ENCODE measurements at regions not wholly inside any gene's neighbourhood (a gene's known extent, or its start where the extent isn't known, plus 50 kb on each side); places are given as distances from the start of the nearest gene placed in this dataset.

DNA sequence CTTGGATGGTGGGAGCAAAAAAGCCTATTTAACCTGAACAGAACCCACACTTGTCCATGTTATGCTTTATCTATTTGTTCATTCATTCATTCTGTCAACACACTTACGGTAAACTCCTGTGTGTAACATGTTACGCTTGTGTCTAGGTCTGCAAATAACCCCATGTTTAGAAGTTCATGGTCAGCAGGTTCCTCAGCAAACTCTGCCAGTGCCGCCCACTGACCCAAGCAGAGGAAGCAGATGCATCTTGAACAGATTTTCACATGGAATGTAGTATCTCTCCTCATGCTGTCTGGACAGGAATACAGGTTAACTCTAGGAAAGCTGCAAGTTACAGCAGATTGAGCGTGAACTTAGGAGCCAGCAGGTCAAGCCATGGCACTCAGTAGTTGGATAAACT, 213.7 kb upstream of the COPS8 start:
- Histone ChIP-seq H3K4me1 (ENCODE audit: insufficient read depth) (peaks cover 15% of the 10 kb centered on the region), H3K27ac (peak overlapping the region; percentile 87), H3K9me2 (replicated peaks; ENCODE audit: insufficient read depth) (no peaks in the 10 kb centered on the region), H2AFZ (no peak overlapping the region), H3K79me2 (no peaks in the 10 kb centered on the region), H3K36me3 (replicated peaks; ENCODE audit: insufficient read depth, low read depth) (no peaks in the 10 kb centered on the region), H4K20me1 (ENCODE audit: insufficient read depth, poor library complexity, severe bottlenecking) (no peaks in the 10 kb centered on the region), H3K27me3 (no peaks in the 10 kb centered on the region), H3K4me3 (no peak overlapping the region), H3K4me2 (peak overlapping the region; percentile 17), H3K9me3 (ENCODE audit: low read depth) (no peaks in the 10 kb centered on the region)
- DNase-seq (ENCODE audit: low spot score), result no peak
- 80% methylated on average over 4 of the region's 4 CpGs for WGBS (ENCODE audit: low lambda C conversion rate, missing lambda C conversion rate)
- TF ChIP-seq, protein P1, sequence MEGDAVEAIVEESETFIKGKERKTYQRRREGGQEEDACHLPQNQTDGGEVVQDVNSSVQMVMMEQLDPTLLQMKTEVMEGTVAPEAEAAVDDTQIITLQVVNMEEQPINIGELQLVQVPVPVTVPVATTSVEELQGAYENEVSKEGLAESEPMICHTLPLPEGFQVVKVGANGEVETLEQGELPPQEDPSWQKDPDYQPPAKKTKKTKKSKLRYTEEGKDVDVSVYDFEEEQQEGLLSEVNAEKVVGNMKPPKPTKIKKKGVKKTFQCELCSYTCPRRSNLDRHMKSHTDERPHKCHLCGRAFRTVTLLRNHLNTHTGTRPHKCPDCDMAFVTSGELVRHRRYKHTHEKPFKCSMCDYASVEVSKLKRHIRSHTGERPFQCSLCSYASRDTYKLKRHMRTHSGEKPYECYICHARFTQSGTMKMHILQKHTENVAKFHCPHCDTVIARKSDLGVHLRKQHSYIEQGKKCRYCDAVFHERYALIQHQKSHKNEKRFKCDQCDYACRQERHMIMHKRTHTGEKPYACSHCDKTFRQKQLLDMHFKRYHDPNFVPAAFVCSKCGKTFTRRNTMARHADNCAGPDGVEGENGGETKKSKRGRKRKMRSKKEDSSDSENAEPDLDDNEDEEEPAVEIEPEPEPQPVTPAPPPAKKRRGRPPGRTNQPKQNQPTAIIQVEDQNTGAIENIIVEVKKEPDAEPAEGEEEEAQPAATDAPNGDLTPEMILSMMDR (IDR thresholded peaks at IDR 0.05; ENCODE audit: poor library complexity), result no peak
- TF ChIP-seq EZH2 (IDR thresholded peaks at IDR 0.05; ENCODE audit: borderline replicate concordance), result no peak
- no peak for TF ChIP-seq EZH2phosphoT487 (IDR thresholded peaks at IDR 0.05; ENCODE audit: low read depth, severe bottlenecking, unreplicated experiment)

DNA sequence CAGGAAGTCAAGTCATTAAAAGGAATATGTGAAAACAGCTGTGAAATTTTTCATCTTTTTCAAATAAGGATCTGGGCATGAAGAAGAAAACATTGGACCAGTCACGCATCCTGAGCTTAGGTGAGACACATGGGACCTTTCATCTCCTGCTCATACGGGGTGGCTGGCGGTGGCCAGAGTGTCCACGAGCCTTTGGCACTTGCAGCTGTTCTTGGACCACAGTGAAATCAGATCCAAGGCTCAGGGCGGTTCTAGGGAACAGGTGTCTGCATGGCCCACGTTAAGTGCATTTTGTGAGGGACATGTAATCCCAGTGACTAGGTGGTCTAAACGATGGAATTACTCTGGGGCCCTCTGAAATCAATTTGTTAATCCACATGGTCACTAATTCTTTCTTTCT, 212.7 kb upstream of the COPS8 start:
- WGBS (ENCODE audit: low lambda C conversion rate, missing lambda C conversion rate), result 81% methylated on average over 7 of the region's 7 CpGs
- Histone ChIP-seq H3K36me3 (replicated peaks; ENCODE audit: insufficient read depth, low read depth) (no peaks in the 10 kb centered on the region), H3K79me2 (no peaks in the 10 kb centered on the region), H3K27ac (no peak overlapping the region), H3K27me3 (no peaks in the 10 kb centered on the region), H2AFZ (no peak overlapping the region), H3K9me3 (ENCODE audit: low read depth) (no peaks in the 10 kb centered on the region), H4K20me1 (ENCODE audit: insufficient read depth, poor library complexity, severe bottlenecking) (no peaks in the 10 kb centered on the region), H3K4me1 (ENCODE audit: insufficient read depth) (peaks cover 15% of the 10 kb centered on the region), H3K9me2 (replicated peaks; ENCODE audit: insufficient read depth) (no peaks in the 10 kb centered on the region), H3K4me3 (no peak overlapping the region), H3K4me2 (no peak overlapping the region)
- DNase-seq (ENCODE audit: low spot score), result no peak
- TF ChIP-seq, protein P1 (IDR thresholded peaks at IDR 0.05; ENCODE audit: poor library complexity), result no peak
- TF ChIP-seq EZH2phosphoT487 (IDR thresholded peaks at IDR 0.05; ENCODE audit: low read depth, severe bottlenecking, unreplicated experiment) (no peak), EZH2 (IDR thresholded peaks at IDR 0.05; ENCODE audit: borderline replicate concordance) (no peak)

GRCh38 chr2:236873636-236874035, 212.1 kb upstream of the COPS8 start:
- no peak for DNase-seq (ENCODE audit: low spot score)
- Histone ChIP-seq H3K9me2 (replicated peaks; ENCODE audit: insufficient read depth) (no peaks in the 10 kb centered on the region), H3K9me3 (ENCODE audit: low read depth) (no peaks in the 10 kb centered on the region), H3K4me3 (no peak overlapping the region), H2AFZ (no peak overlapping the region), H3K27ac (no peak overlapping the region), H3K4me1 (ENCODE audit: insufficient read depth) (peaks cover 15% of the 10 kb centered on the region), H3K4me2 (no peak overlapping the region), H3K36me3 (replicated peaks; ENCODE audit: insufficient read depth, low read depth) (no peaks in the 10 kb centered on the region), H3K79me2 (no peaks in the 10 kb centered on the region), H3K27me3 (no peaks in the 10 kb centered on the region), H4K20me1 (ENCODE audit: insufficient read depth, poor library complexity, severe bottlenecking) (no peaks in the 10 kb centered on the region)
- 60% methylated on average over 4 of the region's 4 CpGs for WGBS (ENCODE audit: low lambda C conversion rate, missing lambda C conversion rate)
- TF ChIP-seq EZH2 (IDR thresholded peaks at IDR 0.05; ENCODE audit: borderline replicate concordance) (no peak), EZH2phosphoT487 (IDR thresholded peaks at IDR 0.05; ENCODE audit: low read depth, severe bottlenecking, unreplicated experiment) (no peak)
- TF ChIP-seq, protein P1 (IDR thresholded peaks at IDR 0.05; ENCODE audit: poor library complexity), result no peak
